ENCODE measurements at regions not wholly inside any gene's neighbourhood (a gene's known extent, or its start where the extent isn't known, plus 50 kb on each side); places are given as distances from the start of the nearest gene placed in this dataset.

DNA sequence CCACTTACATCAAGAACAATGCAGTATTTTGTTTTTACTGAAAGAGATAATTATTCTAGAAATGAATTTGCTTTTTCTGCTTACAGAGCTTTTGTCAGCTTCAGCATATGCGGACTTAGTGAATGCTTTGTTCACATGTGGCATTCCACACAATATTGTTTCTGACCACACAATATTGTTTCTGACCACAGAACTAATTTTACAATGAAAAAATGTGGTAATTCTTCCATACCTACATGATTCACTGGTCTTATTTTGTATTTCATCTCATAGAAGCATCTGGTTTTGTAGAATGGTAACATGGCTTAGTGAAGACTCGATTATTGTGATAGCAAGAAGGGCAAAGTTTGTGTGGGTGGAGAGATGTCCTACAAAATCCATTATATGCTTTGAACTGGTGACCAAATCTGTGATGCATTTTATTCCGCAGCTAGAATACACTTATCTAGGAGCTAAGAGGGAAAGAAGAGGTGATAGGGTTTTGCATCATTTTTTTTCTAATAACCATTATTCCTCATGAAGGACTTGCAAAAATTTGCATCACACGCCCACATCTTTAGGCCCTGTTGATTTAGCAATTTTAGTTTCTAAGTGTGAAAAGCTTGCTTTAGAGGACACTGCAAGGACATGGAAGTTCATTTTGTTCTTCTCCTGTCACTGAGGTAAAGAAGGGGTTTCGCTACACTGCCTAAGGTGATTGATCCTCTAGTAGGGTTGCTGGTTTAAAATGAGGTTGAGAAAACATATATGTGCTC is 75.3 kb downstream of the HLX start:
- DNase-seq (no peak), ATAC-seq (no peak)
- H3K4me1 ChIP-seq = no peaks in the 10 kb centered on the region
- in situ Hi-C loops (cut with MboI; ENCODE audit: low sequenced_read_pairs in 4 of 4) (no loop called here), intact Hi-C loops (cut with DNase I; ENCODE audit: low total_unique reads) (no loop called here)
- no peaks in the 10 kb centered on the region for H3K36me3 ChIP-seq
- no peak overlapping the region for H3K4me3 ChIP-seq
- no peak overlapping the region for H3K27ac ChIP-seq
- no peak for TF ChIP-seq POLR2A (IDR thresholded peaks at IDR 0.05)
- TF ChIP-seq, protein P1, sequence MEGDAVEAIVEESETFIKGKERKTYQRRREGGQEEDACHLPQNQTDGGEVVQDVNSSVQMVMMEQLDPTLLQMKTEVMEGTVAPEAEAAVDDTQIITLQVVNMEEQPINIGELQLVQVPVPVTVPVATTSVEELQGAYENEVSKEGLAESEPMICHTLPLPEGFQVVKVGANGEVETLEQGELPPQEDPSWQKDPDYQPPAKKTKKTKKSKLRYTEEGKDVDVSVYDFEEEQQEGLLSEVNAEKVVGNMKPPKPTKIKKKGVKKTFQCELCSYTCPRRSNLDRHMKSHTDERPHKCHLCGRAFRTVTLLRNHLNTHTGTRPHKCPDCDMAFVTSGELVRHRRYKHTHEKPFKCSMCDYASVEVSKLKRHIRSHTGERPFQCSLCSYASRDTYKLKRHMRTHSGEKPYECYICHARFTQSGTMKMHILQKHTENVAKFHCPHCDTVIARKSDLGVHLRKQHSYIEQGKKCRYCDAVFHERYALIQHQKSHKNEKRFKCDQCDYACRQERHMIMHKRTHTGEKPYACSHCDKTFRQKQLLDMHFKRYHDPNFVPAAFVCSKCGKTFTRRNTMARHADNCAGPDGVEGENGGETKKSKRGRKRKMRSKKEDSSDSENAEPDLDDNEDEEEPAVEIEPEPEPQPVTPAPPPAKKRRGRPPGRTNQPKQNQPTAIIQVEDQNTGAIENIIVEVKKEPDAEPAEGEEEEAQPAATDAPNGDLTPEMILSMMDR (IDR thresholded peaks at IDR 0.05 in 4 of 5, conservative IDR thresholded peaks at IDR 0.05 in 1 of 5) = no peak
- no peaks in the 10 kb centered on the region for H3K27me3 ChIP-seq
- no peaks in the 10 kb centered on the region for H3K9me3 ChIP-seq

GRCh38 chr1:220955116-220955515 is 75.9 kb downstream of the HLX start:
- intact Hi-C loops (cut with DNase I; ENCODE audit: low total_unique reads) (no loop called here), in situ Hi-C loops (cut with MboI; ENCODE audit: low sequenced_read_pairs in 4 of 4) (no loop called here)
- no peak for DNase-seq
- no peak overlapping the region for H3K27ac ChIP-seq
- ATAC-seq = no peak
- H3K9me3 ChIP-seq = no peaks in the 10 kb centered on the region
- H3K27me3 ChIP-seq = no peaks in the 10 kb centered on the region
- H3K36me3 ChIP-seq = no peaks in the 10 kb centered on the region
- H3K4me1 ChIP-seq = no peaks in the 10 kb centered on the region
- no peak for TF ChIP-seq POLR2A (IDR thresholded peaks at IDR 0.05)
- TF ChIP-seq, protein P1 (IDR thresholded peaks at IDR 0.05 in 4 of 5, conservative IDR thresholded peaks at IDR 0.05 in 1 of 5) = no peak
- no peak overlapping the region for H3K4me3 ChIP-seq

DNA sequence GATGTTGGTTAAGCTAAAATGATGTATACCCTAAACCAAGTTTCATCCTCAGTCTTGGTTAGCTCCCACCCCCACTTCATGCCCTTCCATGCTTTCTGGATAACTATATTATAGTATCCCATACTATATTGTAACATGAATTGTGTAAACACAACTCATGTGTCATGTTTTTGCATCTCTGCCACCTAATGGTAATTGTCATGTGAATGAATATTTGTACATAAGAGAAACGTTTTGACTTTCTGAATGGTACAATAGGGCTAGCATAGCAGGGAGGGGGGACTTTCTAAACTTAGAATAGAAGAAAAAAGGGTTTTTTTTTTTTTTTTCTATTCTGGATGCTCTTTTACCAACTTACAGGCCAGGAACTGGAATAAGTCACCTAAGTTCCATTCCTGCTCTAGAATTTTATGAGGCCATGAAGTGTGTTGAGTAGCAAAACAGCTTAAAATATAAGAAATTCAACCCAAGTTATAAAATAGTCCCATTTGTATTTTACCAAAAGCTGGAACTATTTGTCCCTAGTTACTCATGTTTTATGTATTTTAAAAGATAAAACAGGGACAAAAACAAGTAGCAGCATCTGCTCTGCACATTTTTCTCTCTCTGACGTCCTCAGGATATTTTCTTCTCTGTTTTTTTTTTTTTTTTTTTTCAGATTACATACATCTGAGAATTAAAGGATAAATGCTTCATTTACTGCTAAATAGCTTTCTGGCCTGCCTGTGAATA is 77.4 kb downstream of the HLX start:
- in situ Hi-C loops (cut with MboI; ENCODE audit: low sequenced_read_pairs in 4 of 4) = no loop called here
- Histone ChIP-seq H3K27me3 (no peaks in the 10 kb centered on the region), H3K27ac (peak overlapping the region in 1 of 4 donors; percentile 12), H3K4me1 (no peaks in the 10 kb centered on the region), H3K36me3 (no peaks in the 10 kb centered on the region), H3K9me3 (no peaks in the 10 kb centered on the region), H3K4me3 (no peak overlapping the region)
- ATAC-seq (no peak), DNase-seq (no peak)
- TF ChIP-seq, protein P1 (IDR thresholded peaks at IDR 0.05 in 4 of 5, conservative IDR thresholded peaks at IDR 0.05 in 1 of 5) = no peak
- TF ChIP-seq POLR2A (IDR thresholded peaks at IDR 0.05) = no peak
- intact Hi-C loops (cut with DNase I; ENCODE audit: low total_unique reads) = no loop called here

GRCh38 chr1:220957233-220957605 is 78.0 kb downstream of the HLX start:
- Histone ChIP-seq H3K27ac (peak overlapping the region in 1 of 4 donors; percentile 12), H3K36me3 (no peaks in the 10 kb centered on the region), H3K27me3 (no peaks in the 10 kb centered on the region), H3K4me1 (no peaks in the 10 kb centered on the region), H3K4me3 (no peak overlapping the region), H3K9me3 (no peaks in the 10 kb centered on the region)
- ATAC-seq = peak; percentile 62 to 80
- TF ChIP-seq, protein P1 (IDR thresholded peaks at IDR 0.05 in 4 of 5, conservative IDR thresholded peaks at IDR 0.05 in 1 of 5) = no peak
- TF ChIP-seq POLR2A (IDR thresholded peaks at IDR 0.05) = no peak
- DNase-seq = no peak
- intact Hi-C loops (cut with DNase I; ENCODE audit: low total_unique reads) = no loop called here
- in situ Hi-C loops (cut with MboI; ENCODE audit: low sequenced_read_pairs in 4 of 4) = no loop called here
